ENCODE measurements at regions not wholly inside any gene's neighbourhood (a gene's known extent, or its start where the extent isn't known, plus 50 kb on each side); places are given as distances from the start of the nearest gene placed in this dataset.

DNA sequence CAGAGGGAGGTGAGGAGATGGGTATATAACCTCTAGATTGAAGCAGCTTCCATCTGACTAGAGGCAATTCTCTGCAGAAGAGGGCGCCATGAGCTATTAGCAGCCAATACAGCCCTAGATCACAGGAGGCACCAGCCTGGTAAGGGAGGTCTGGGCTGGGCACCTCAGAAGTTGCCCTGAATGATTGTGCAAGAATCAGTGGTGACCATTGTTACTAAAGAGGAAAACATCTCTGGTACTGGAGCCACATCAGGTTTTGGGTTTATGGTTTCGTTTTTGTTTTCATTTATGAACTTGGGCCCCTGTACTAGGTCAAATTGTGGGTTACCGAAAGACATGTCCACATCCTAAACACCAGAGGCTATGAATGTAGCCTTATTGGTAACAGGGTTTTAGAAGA lies 342.0 kb downstream of the MLLT3 start:
- DNase-seq (ENCODE audit: low read depth): no peak
- peak; percentile 3 for TF ChIP-seq CTCF (IDR thresholded peaks at IDR 0.05; ENCODE audit: insufficient read depth, low read depth, low read length)
- no peak overlapping the region for H3K4me3 ChIP-seq (ENCODE audit: low read depth, low read length)

GRCh38 chr9:20276762-20277161 lies 345.5 kb downstream of the MLLT3 start:
- TF ChIP-seq CTCF (IDR thresholded peaks at IDR 0.05; ENCODE audit: insufficient read depth, low read depth, low read length): no peak
- no peak overlapping the region for H3K4me3 ChIP-seq (ENCODE audit: low read depth, low read length)
- DNase-seq (ENCODE audit: low read depth): no peak

DNA sequence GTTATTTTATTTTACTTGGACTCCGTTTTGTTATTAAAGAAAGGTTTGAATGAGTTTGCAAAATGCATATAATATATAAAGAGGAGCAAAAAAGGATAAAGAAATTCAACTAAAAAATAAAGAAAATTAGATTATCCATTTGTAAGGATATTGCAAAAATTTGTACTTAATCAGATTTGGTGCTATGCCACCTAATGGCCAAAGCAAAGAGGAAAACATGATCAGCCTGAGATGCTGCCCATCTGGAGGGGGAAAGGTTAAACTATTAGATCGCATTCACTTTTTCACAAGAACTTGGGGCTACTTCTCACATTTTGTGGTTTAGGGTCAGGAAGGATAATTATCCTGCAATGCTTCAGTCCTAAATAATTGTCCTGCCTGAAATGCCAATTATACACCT lies 350.6 kb downstream of the MLLT3 start:
- no peak overlapping the region for H3K4me3 ChIP-seq (ENCODE audit: low read depth, low read length)
- peak; percentile 25 for TF ChIP-seq CTCF (IDR thresholded peaks at IDR 0.05; ENCODE audit: insufficient read depth, low read depth, low read length)
- DNase-seq (ENCODE audit: low read depth): no peak

- TF ChIP-seq CTCF (IDR thresholded peaks at IDR 0.05; ENCODE audit: insufficient read depth, low read depth, low read length): no peak
- DNase-seq (ENCODE audit: low read depth): peak; percentile 69
- no peak overlapping the region for H3K4me3 ChIP-seq (ENCODE audit: low read depth, low read length)
Observed at GRCh38 chr9:20271096-20271495, 351.2 kb downstream of the MLLT3 start.

DNA sequence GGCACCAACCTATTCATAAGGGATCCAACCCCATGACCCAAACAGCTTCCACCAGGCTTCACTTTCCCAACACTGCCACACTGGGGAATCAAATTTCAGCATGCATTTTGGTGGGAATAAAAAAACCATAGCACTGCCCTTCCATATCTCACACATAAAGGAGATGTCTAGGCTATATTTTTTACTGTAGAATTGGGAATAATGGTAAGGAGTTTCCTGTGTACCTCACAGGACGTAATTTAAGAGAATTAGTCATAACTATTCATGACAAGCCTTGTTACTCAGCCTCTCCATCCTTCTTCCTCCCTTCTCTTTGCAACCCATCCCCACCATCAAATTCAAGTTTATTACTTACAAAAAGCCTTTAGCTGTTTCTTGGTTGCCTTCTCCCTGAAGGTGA lies 352.1 kb downstream of the MLLT3 start:
- no peak overlapping the region for H3K4me3 ChIP-seq (ENCODE audit: low read depth, low read length)
- DNase-seq (ENCODE audit: low read depth): no peak
- TF ChIP-seq CTCF (IDR thresholded peaks at IDR 0.05; ENCODE audit: insufficient read depth, low read depth, low read length): no peak

- DNase-seq (ENCODE audit: low read depth): no peak
- no peak for TF ChIP-seq CTCF (IDR thresholded peaks at IDR 0.05; ENCODE audit: insufficient read depth, low read depth, low read length)
- no peak overlapping the region for H3K4me3 ChIP-seq (ENCODE audit: low read depth, low read length)
Observed at GRCh38 chr9:20269620-20270019, 352.7 kb downstream of the MLLT3 start.

DNA sequence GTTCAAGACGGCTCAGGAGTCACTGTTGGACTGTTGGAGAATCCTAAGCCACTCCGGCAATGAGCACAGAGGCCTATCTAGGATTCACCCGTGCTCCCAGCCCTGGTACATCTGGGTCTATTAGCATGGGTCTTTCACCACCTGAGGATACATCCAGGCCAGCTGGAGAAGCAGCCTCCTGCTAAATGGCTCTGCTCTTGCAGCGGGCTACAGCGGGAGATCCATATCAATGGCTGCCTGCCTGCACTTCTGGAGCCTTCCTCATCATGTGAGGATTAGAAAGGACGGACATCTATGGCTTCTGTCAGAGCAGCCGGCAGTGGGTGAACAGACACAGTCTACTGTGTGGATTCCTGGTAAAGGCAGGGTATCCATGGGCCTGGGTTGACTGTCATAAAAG lies 357.4 kb downstream of the MLLT3 start:
- DNase-seq (ENCODE audit: low read depth): no peak
- TF ChIP-seq CTCF (IDR thresholded peaks at IDR 0.05; ENCODE audit: insufficient read depth, low read depth, low read length): no peak

More for the DNA sequence above, 357.4 kb downstream of the MLLT3 start:
- no peak overlapping the region for H3K4me3 ChIP-seq (ENCODE audit: low read depth, low read length)
